ENCODE measurements at regions not wholly inside any gene's neighbourhood (a gene's known extent, or its start where the extent isn't known, plus 50 kb on each side); places are given as distances from the start of the nearest gene placed in this dataset.

- TF ChIP-seq SMC3 (IDR thresholded peaks at IDR 0.05; ENCODE audit: low read depth, low read length) (no peak), EP300 (IDR thresholded peaks at IDR 0.05; ENCODE audit: borderline replicate concordance in 1 of 2, low read depth in 1 of 2, low read length in 1 of 2) (no peak), GATA2 (CRISPR knock-in tag; IDR thresholded peaks at IDR 0.05) (no peak)
- TF ChIP-seq, protein P1, sequence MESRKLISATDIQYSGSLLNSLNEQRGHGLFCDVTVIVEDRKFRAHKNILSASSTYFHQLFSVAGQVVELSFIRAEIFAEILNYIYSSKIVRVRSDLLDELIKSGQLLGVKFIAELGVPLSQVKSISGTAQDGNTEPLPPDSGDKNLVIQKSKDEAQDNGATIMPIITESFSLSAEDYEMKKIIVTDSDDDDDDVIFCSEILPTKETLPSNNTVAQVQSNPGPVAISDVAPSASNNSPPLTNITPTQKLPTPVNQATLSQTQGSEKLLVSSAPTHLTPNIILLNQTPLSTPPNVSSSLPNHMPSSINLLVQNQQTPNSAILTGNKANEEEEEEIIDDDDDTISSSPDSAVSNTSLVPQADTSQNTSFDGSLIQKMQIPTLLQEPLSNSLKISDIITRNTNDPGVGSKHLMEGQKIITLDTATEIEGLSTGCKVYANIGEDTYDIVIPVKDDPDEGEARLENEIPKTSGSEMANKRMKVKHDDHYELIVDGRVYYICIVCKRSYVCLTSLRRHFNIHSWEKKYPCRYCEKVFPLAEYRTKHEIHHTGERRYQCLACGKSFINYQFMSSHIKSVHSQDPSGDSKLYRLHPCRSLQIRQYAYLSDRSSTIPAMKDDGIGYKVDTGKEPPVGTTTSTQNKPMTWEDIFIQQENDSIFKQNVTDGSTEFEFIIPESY (IDR thresholded peaks at IDR 0.05; ENCODE audit: borderline replicate concordance, low read depth): no peak
- no peak overlapping the region for H3K9ac ChIP-seq
- no peaks in the 10 kb centered on the region for H3K9me2 ChIP-seq
- H3F3A ChIP-seq (replicated peaks; ENCODE audit: insufficient read depth): no peaks in the 10 kb centered on the region
- no peaks in the 10 kb centered on the region for H3K27me3 ChIP-seq (ENCODE audit: insufficient read depth)
- no peak overlapping the region for H3K27ac ChIP-seq (ENCODE audit: low read depth in 2 of 2, low read length in 1 of 2)
- no peaks in the 10 kb centered on the region for H4K20me1 ChIP-seq (ENCODE audit: insufficient read depth)
- no peaks in the 10 kb centered on the region for H3K4me1 ChIP-seq (ENCODE audit: control insufficient read depth in 1 of 2, insufficient read depth in 2 of 2, low read depth in 1 of 2, low read length in 1 of 2)
- WGBS (ENCODE audit: low lambda C conversion rate): 14% methylated on average over 5 of the region's 5 CpGs
- ChIA-PET CTCF (no interaction called here), POLR2A (no interaction called here)
- H2AFZ ChIP-seq (ENCODE audit: low read depth): no peak overlapping the region
- no peak overlapping the region for H3K4me2 ChIP-seq
- H3K9me3 ChIP-seq: no peaks in the 10 kb centered on the region
- no peaks in the 10 kb centered on the region for H3K36me3 ChIP-seq (replicated peaks in 1 of 2; ENCODE audit: control insufficient read depth in 1 of 2, insufficient read depth in 2 of 2, low read length in 1 of 2)
- no peak for DNase-seq
- H3K79me2 ChIP-seq (ENCODE audit: insufficient read depth): no peaks in the 10 kb centered on the region
- H3K4me3 ChIP-seq (ENCODE audit: low read depth in 2 of 2, low read length in 1 of 2): no peak overlapping the region
These were observed 186.8 kb downstream of the CDH26 start for GRCh38 chr20:60144974-60145527.

DNA sequence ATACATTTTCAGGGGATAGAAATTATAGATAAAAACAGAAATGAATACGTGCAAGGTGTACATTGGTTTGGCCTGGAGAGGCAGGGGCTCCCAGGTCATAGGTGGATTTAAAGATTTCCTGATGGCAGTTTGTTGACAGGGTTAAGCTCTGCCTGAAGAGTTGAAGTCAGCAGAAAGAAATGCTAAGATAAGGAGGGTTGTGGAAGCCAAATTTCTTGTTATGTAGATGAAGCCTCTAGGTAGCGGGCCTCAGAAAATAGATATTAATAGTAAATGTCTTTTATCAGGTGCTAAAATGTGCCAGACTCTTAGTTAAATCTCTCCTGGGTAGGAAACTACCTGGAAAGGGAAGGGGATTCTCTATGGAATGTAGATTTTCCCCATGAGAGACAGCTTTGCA lies 188.8 kb downstream of the CDH26 start:
- no peaks in the 10 kb centered on the region for H3F3A ChIP-seq (replicated peaks; ENCODE audit: insufficient read depth)
- no peak overlapping the region for H3K27ac ChIP-seq (ENCODE audit: low read depth in 2 of 2, low read length in 1 of 2)
- H3K4me2 ChIP-seq: no peak overlapping the region
- no peaks in the 10 kb centered on the region for H3K9me2 ChIP-seq
- ChIA-PET POLR2A (no interaction called here), CTCF (interaction anchor here (1.1 kb wide), 2 partner anchors 9 to 21 kb away, joined by 3 to 4 read pairs; no protein-coding TSS in a partner anchor)
- no peaks in the 10 kb centered on the region for H3K4me1 ChIP-seq (ENCODE audit: control insufficient read depth in 1 of 2, insufficient read depth in 2 of 2, low read depth in 1 of 2, low read length in 1 of 2)
- no peak for DNase-seq
- TF ChIP-seq FOXM1 (IDR thresholded peaks at IDR 0.05; ENCODE audit: low read depth) (no peak), SIN3A (IDR thresholded peaks at IDR 0.05; ENCODE audit: borderline replicate concordance, low read depth, low read length) (no peak), REST (IDR thresholded peaks at IDR 0.05; ENCODE audit: low read depth, low read length) (no peak), GATA2 (CRISPR knock-in tag; IDR thresholded peaks at IDR 0.05) (no peak), RFX5 (IDR thresholded peaks at IDR 0.05; ENCODE audit: low read length) (no peak), YY1 (IDR thresholded peaks at IDR 0.05; ENCODE audit: low read depth) (no peak), RAD21 (IDR thresholded peaks at IDR 0.05; ENCODE audit: low read length) (no peak), TCF12 (IDR thresholded peaks at IDR 0.05) (no peak), TAF1 (IDR thresholded peaks at IDR 0.05; ENCODE audit: borderline replicate concordance, low read depth, low read length) (no peak), NRF1 (IDR thresholded peaks at IDR 0.05; ENCODE audit: low read depth, low read length) (no peak), SMC3 (IDR thresholded peaks at IDR 0.05; ENCODE audit: low read depth, low read length) (no peak)
- TF ChIP-seq, protein P1 (IDR thresholded peaks at IDR 0.05; ENCODE audit: borderline replicate concordance, low read depth): no peak
- H3K4me3 ChIP-seq (ENCODE audit: low read depth in 2 of 2, low read length in 1 of 2): no peak overlapping the region
- no peak overlapping the region for H3K9ac ChIP-seq
- no peaks in the 10 kb centered on the region for H3K79me2 ChIP-seq (ENCODE audit: insufficient read depth)
- no peaks in the 10 kb centered on the region for H4K20me1 ChIP-seq (ENCODE audit: insufficient read depth)
- no peaks in the 10 kb centered on the region for H3K27me3 ChIP-seq (ENCODE audit: insufficient read depth)
- H2AFZ ChIP-seq (ENCODE audit: low read depth): no peak overlapping the region
- H3K9me3 ChIP-seq: no peaks in the 10 kb centered on the region
- no peaks in the 10 kb centered on the region for H3K36me3 ChIP-seq (replicated peaks in 1 of 2; ENCODE audit: control insufficient read depth in 1 of 2, insufficient read depth in 2 of 2, low read length in 1 of 2)
- WGBS (ENCODE audit: low lambda C conversion rate): 11% methylated on average over 2 of the region's 2 CpGs

Data from SK-N-SH (cell line).